PC-3 (cell line): ENCODE measurements at regions not wholly inside any gene's neighbourhood (a gene's known extent, or its start where the extent isn't known, plus 50 kb on each side); places are given as distances from the start of the nearest gene placed in this dataset.

Source experiments
- CTCF ChIP-seq: fragments of 300-600 bp; sonication (generic); conservative IDR thresholded peaks from 2 replicates; pipeline ENCODE4 v1.5.1; 2017; ENCODE audit warnings: antibody characterized with exemption, low read depth, mild to moderate bottlenecking, low read length
- EZH2 ChIP-seq: fragments of 300-600 bp; sonication (generic); IDR thresholded peaks from one replicate; pipeline ENCODE4 v1.6.1; 2017; ENCODE audit warnings: antibody characterized with exemption, mild to moderate bottlenecking, low read length; ENCODE audit not compliant: unreplicated experiment
- EZH2phosphoT487 ChIP-seq: fragments of 300-600 bp; sonication (generic); IDR thresholded peaks from 2 replicates; pipeline ENCODE4 v1.6.1; 2018; ENCODE audit warnings: mild to moderate bottlenecking, antibody characterized with exemption, low read length, borderline replicate concordance

DNA sequence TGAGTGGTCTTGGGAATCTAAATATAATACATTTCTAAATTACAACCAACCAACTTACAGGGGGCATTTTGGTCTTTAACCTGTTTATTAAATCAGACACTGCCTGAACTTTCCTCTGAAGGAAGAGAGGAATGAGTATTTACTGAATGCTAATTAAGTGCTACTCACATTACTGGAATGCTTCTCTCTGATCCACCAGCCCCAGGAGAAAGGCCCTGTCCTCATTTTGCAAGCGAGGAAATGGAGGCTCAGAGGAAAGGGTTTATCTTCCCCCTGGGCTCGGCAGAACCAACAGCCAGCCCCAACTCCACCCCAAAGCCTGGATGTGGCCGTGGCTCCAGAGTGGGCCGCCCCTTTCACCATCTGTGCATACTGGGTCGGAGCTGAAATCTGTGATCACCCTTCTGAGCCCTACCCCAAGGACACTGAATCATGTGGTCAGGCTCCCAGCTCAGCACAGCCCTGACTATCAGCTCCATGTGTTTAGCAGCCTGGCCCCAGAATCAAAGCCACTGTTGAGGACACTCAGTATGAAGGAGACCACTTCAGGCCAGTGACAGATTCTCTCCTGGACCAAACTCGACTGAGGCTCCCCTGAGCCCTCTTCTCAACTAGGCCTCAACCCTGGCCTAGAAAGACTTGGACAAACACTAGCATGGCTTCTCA lies 56.7 kb upstream of the ENPP6 start:
- TF ChIP-seq CTCF (no peak), EZH2phosphoT487 (no peak), EZH2 (no peak)
